ENCODE measurements at regions not wholly inside any gene's neighbourhood (a gene's known extent, or its start where the extent isn't known, plus 50 kb on each side); places are given as distances from the start of the nearest gene placed in this dataset.
A peak's percentile ranks its signal among the peaks of the same experiment; 100 is the strongest.

DNA sequence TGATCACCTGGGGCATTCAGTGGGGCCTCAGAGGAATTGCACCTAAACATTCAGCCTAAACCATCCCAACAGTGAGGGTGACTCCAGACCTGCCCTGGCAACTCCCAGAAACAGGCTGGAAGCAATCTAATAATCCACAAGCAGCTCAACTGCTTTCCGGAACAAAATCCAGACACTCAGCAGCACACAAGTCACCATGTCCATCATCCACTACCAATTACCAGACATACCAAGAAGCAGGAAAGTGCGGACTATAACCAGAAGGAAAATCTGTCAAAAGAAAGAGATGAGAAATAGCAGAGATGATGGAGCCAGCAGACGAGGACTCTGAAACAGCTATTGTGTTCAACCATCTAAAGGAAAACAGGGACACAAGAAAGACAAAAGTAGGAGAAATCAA, 342.6 kb upstream of the ZMIZ1 start:
- H3K4me1 Mint-ChIP-seq = no peaks in the 10 kb centered on the region

GRCh38 chr10:78727251-78727650, 341.5 kb upstream of the ZMIZ1 start:
- Mint-ChIP-seq H3K36me3 (no peaks in the 10 kb centered on the region), H3K9me3 (peaks cover 0 to 2% (median 0%) of the 10 kb centered on the region in 7 donors), H3K27me3 (peaks cover 20 to 46% (median 29%) of the 10 kb centered on the region in 3 donors), H3K27ac (no peak overlapping the region), H3K4me3 (no peak overlapping the region), H3K4me1 (no peaks in the 10 kb centered on the region)
- no peak for DNase-seq
- ATAC-seq (ENCODE audit: low read depth in 2 of 2) = no peak

More for the DNA sequence above, 342.6 kb upstream of the ZMIZ1 start:
- peaks cover 26 to 48% (median 33%) of the 10 kb centered on the region in 3 donors for H3K27me3 Mint-ChIP-seq
- ATAC-seq (ENCODE audit: low read depth in 2 of 2) = no peak
- H3K27ac Mint-ChIP-seq = no peak overlapping the region
- H3K9me3 Mint-ChIP-seq = no peaks in the 10 kb centered on the region
- no peak for DNase-seq
- H3K4me3 Mint-ChIP-seq = no peak overlapping the region
- H3K36me3 Mint-ChIP-seq = no peaks in the 10 kb centered on the region

DNA sequence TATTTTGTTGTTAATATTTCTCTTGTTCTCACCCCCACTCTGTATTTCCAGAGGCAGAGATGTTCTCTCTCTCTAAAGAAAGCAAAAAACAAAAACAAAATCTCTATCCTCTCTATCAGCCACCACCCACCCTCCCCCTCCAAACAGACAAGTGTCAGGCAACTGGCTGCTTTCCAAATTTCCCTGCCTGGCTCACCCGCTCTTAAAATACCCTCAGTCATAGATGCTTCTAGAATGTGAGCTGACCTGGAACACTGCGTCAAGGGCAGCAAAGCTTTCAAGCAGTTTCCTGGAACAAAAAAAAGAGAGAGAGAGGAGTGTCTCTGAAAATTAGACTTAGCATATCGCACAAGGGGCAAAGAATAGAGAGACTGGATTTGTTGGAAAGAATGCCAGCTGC, 341.0 kb upstream of the ZMIZ1 start:
- no peak for ATAC-seq (ENCODE audit: low read depth in 2 of 2)

DNA sequence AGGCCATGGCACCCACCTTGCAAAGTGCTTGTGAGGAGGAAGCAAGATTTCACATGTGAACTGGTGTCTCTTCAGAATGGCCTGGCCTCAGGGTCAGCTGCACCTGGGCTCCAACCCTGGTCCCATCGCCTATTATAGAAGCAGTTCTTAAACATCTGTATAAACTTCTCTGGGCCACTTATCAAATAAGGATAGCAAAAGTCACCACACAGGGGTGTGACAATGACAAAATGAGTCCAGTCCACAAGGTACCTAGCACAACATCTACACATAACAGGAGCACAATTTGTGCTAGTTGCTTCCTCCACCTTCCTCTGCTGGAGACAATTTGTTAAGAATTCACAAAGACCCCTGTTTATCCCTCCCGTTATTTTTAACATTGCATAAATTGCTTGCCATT, 340.6 kb upstream of the ZMIZ1 start:
- H3K27ac Mint-ChIP-seq = no peak overlapping the region
- H3K36me3 Mint-ChIP-seq = no peaks in the 10 kb centered on the region
- DNase-seq = no peak
- H3K4me1 Mint-ChIP-seq = no peaks in the 10 kb centered on the region
- peaks cover 20 to 46% (median 29%) of the 10 kb centered on the region in 3 donors for H3K27me3 Mint-ChIP-seq
- peaks cover 0 to 2% (median 0%) of the 10 kb centered on the region in 7 donors for H3K9me3 Mint-ChIP-seq
- no peak for ATAC-seq (ENCODE audit: low read depth in 2 of 2)
- H3K4me3 Mint-ChIP-seq = no peak overlapping the region

More for the DNA sequence above, 341.0 kb upstream of the ZMIZ1 start:
- no peak for DNase-seq
- no peak overlapping the region for H3K4me3 Mint-ChIP-seq
- H3K9me3 Mint-ChIP-seq = peaks cover 0 to 2% (median 0%) of the 10 kb centered on the region in 7 donors
- no peaks in the 10 kb centered on the region for H3K36me3 Mint-ChIP-seq
- H3K4me1 Mint-ChIP-seq = no peaks in the 10 kb centered on the region
- H3K27ac Mint-ChIP-seq = no peak overlapping the region
- H3K27me3 Mint-ChIP-seq = peaks cover 20 to 46% (median 29%) of the 10 kb centered on the region in 3 donors

DNA sequence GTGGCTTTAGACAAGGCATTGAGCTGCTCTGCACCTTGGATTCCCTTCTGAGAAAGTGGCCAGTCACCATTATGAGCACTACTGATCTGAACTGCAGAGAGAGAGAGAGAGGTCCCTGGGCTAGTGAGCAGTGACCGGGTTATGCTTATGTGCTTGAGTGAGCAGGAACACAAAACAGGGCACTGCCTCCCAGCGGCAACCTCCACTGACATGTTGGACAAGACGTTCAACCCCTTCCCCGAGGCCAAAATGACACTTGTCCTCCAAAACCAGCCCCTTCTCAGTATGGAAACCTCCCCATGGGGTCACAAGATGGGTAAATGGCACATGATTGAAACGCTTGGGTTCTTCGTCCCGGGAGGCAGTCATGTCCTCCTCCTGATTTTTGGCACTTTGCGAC, 339.4 kb upstream of the ZMIZ1 start:
- ATAC-seq (ENCODE audit: low read depth in 2 of 2) = no peak
- peaks cover 19 to 41% (median 25%) of the 10 kb centered on the region in 3 donors for H3K27me3 Mint-ChIP-seq
- H3K9me3 Mint-ChIP-seq = peaks cover 0 to 2% (median 0%) of the 10 kb centered on the region in 7 donors

DNA sequence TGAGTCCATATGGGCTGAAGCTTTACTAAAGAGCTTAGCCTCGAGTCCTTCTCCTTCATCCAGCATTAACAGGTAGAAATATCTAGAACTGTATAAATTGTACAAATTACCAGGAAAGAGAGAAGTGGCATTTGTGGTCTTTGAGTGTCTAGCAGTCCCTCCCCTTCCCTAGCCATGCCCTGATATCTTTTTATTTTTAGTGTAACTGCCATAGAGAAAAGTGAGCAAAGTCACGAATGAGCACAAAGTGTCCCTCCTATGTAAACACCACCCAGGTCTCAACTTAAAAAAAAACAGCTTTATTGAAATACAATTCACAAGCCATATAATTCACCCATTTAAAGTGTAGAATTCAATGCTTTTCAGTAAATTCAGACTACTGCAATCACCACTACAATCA, 339.0 kb upstream of the ZMIZ1 start:
- H3K4me3 Mint-ChIP-seq = no peak overlapping the region
- no peaks in the 10 kb centered on the region for H3K4me1 Mint-ChIP-seq
- H3K27me3 Mint-ChIP-seq = peaks cover 22 to 41% (median 23%) of the 10 kb centered on the region in 3 donors
- no peaks in the 10 kb centered on the region for H3K36me3 Mint-ChIP-seq
- H3K27ac Mint-ChIP-seq = no peak overlapping the region
- no peak for ATAC-seq (ENCODE audit: low read depth in 2 of 2)
- no peak for DNase-seq
- peaks cover 0 to 2% (median 0%) of the 10 kb centered on the region in 7 donors for H3K9me3 Mint-ChIP-seq

More for the DNA sequence above, 339.4 kb upstream of the ZMIZ1 start:
- Mint-ChIP-seq H3K4me3 (no peak overlapping the region), H3K36me3 (no peaks in the 10 kb centered on the region), H3K27ac (no peak overlapping the region), H3K4me1 (no peaks in the 10 kb centered on the region)
- no peak for DNase-seq

DNA sequence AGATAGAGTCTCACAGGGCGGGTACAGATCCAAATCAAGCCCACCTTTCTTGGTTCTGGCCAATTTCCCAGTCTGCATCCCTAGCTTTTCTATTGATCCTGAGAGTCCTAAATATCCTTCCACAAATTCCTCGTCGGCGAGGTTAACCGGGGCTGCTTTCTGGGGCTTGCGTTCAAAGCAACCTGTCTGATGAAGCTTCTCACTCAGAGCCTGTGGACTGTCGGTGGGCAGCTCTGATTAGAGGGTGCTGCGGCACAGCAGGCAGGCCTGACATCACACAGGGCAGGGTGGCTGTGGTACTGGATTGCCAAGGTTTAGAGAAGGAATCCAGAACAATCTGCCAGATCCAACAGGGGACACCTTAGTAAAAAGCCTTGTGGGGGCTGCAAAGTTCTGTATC, 338.0 kb upstream of the ZMIZ1 start:
- Mint-ChIP-seq H3K4me1 (no peaks in the 10 kb centered on the region), H3K36me3 (no peaks in the 10 kb centered on the region), H3K27ac (no peak overlapping the region), H3K27me3 (peaks cover 23 to 41% (median 33%) of the 10 kb centered on the region in 3 donors), H3K4me3 (no peak overlapping the region), H3K9me3 (peaks cover 0 to 2% (median 0%) of the 10 kb centered on the region in 7 donors)
- ATAC-seq (ENCODE audit: low read depth in 2 of 2) (no peak), DNase-seq (no peak)

GRCh38 chr10:78731675-78732074, 337.1 kb upstream of the ZMIZ1 start:
- no peak overlapping the region for H3K4me3 Mint-ChIP-seq
- H3K27me3 Mint-ChIP-seq = peaks cover 23 to 40% (median 31%) of the 10 kb centered on the region in 3 donors
- DNase-seq (no peak), ATAC-seq (ENCODE audit: low read depth in 2 of 2) (no peak)
- no peak overlapping the region for H3K27ac Mint-ChIP-seq
- no peaks in the 10 kb centered on the region for H3K4me1 Mint-ChIP-seq
- no peaks in the 10 kb centered on the region for H3K36me3 Mint-ChIP-seq
- peaks cover 0 to 2% (median 0%) of the 10 kb centered on the region in 7 donors for H3K9me3 Mint-ChIP-seq

DNA sequence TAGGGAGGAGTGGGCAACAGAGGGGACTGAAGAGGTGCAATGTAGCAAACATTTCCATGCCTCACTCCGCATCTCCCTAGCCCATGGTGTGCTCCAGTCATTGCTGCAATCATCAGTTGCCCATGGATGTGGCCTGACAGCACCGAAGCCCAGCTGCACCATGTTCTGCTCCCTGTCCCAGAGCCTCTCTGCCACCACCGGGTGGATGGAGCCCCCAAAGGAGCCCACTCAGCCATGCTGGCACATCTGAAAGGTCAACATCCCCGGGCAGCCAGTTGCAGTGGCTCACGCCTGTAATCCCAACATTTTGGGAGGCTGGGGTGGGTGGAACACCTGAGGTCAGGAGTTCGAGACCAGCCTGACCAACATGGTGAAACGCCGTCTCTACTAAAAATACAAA, 336.4 kb upstream of the ZMIZ1 start:
- Mint-ChIP-seq H3K4me3 (no peak overlapping the region), H3K27me3 (peaks cover 26 to 40% (median 34%) of the 10 kb centered on the region in 3 donors), H3K4me1 (no peaks in the 10 kb centered on the region), H3K27ac (peak overlapping the region in 1 of 6 donors; percentile 31), H3K9me3 (peaks cover 0 to 8% (median 0%) of the 10 kb centered on the region in 7 donors), H3K36me3 (no peaks in the 10 kb centered on the region)
- DNase-seq (no peak), ATAC-seq (ENCODE audit: low read depth in 2 of 2) (no peak)

- Mint-ChIP-seq H3K9me3 (peaks cover 0 to 9% (median 0%) of the 10 kb centered on the region in 7 donors), H3K36me3 (no peaks in the 10 kb centered on the region), H3K4me1 (no peaks in the 10 kb centered on the region), H3K4me3 (no peak overlapping the region), H3K27ac (no peak overlapping the region), H3K27me3 (peaks cover 31 to 68% (median 53%) of the 10 kb centered on the region in 3 donors)
- DNase-seq (no peak), ATAC-seq (ENCODE audit: low read depth in 2 of 2) (no peak)
Measured at GRCh38 chr10:78736926-78737630, 331.7 kb upstream of the ZMIZ1 start.

DNA sequence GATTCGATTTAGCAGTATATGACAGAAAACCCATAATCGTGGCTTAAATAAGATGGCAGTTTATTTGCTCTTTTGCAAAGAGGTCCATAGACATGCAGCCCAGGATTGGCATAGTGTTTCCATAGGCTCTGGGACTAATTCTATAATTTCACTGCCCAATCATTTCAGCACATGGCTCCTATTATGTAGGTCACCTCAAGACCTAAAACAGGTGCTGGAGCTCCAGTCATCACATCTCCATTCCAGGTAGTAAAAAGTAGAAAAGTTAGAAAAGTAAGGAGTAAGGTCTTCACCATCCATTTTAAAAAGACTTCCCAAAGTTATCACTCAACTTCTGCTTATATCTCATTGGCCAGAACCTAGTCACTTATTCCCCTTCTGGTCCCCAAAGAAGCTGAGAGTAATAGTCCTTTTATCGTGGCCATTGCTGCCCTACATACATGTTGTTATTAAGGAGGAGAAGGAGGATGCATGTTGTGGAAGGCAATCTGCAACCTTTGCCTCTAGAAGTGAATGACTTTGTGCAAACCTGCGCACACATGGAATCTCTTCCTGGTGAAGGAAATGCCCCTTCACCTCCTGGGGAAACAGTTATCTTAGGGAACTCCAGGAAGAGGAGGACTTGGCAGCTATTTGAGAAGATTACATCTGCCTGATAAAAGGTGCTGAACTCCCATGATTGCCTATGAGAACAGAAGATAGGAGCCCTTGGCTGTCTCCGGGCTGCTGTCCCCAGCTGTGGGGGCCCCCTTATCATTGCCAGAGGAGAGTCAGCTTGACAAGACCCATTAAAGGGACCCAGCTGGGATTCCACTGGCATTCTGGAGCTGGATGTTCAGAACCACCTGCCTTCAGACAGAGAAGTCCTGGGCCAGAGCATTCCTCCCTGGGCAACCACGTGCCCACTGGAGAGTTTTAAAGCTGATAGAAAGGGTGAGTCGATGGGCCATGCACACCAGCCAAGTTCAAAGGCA, 330.6 kb upstream of the ZMIZ1 start:
- H3K36me3 Mint-ChIP-seq = no peaks in the 10 kb centered on the region
- H3K9me3 Mint-ChIP-seq = peaks cover 0 to 9% (median 0%) of the 10 kb centered on the region in 7 donors
- H3K4me3 Mint-ChIP-seq = no peak overlapping the region
- ATAC-seq (ENCODE audit: low read depth in 2 of 2) (no peak), DNase-seq (no peak)
- peaks cover 33 to 74% (median 59%) of the 10 kb centered on the region in 3 donors for H3K27me3 Mint-ChIP-seq
- H3K27ac Mint-ChIP-seq = no peak overlapping the region
- H3K4me1 Mint-ChIP-seq = no peaks in the 10 kb centered on the region

DNA sequence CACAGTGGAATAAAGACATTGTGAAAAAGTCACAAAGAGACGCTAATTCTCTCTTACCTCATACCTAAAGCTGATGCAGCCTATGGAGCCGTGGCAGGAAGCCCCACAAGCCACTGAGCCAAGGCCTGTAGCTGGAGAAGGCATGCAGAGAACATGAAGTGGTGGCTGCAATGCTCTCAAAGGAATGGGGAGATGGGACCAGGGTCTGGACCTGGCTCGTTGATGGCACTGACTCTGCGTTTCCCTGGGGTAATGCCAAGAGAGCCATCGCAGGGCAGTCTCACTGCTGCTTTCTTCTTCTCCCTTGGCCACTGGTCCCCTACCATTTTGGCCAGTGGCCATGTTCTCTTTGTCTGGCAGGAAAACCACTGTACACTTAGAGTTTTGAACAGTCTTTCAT, 329.9 kb upstream of the ZMIZ1 start:
- DNase-seq (no peak), ATAC-seq (ENCODE audit: low read depth in 2 of 2) (no peak)
- no peak overlapping the region for H3K27ac Mint-ChIP-seq
- H3K9me3 Mint-ChIP-seq = peaks cover 0 to 9% (median 0%) of the 10 kb centered on the region in 7 donors
- no peak overlapping the region for H3K4me3 Mint-ChIP-seq
- no peaks in the 10 kb centered on the region for H3K36me3 Mint-ChIP-seq
- no peaks in the 10 kb centered on the region for H3K4me1 Mint-ChIP-seq
- peaks cover 33 to 80% (median 64%) of the 10 kb centered on the region in 3 donors for H3K27me3 Mint-ChIP-seq

- Mint-ChIP-seq H3K9me3 (peaks cover 0 to 9% (median 0%) of the 10 kb centered on the region in 7 donors), H3K4me3 (no peak overlapping the region), H3K27me3 (peaks cover 33 to 85% (median 62%) of the 10 kb centered on the region in 3 donors), H3K36me3 (no peaks in the 10 kb centered on the region), H3K27ac (peak overlapping the region in 2 of 6 donors; percentile 49 to 56), H3K4me1 (no peaks in the 10 kb centered on the region)
- DNase-seq (no peak), ATAC-seq (ENCODE audit: low read depth in 2 of 2) (no peak)
Measured at GRCh38 chr10:78739444-78740053, 329.2 kb upstream of the ZMIZ1 start.

Measured in naive B cell (primary cell).